ENCODE measurements at regions not wholly inside any gene's neighbourhood (a gene's known extent, or its start where the extent isn't known, plus 50 kb on each side); places are given as distances from the start of the nearest gene placed in this dataset.

GRCh38 chr12:68450947-68451260 lies 118.7 kb upstream of the MDM1 start:
- TF ChIP-seq CTCF (IDR thresholded peaks at IDR 0.05 in 8 of 11, conservative IDR thresholded peaks at IDR 0.05 in 3 of 11) (no peak), POLR2A (IDR thresholded peaks at IDR 0.05) (no peak)
